ENCODE measurements at regions not wholly inside any gene's neighbourhood (a gene's known extent, or its start where the extent isn't known, plus 50 kb on each side); places are given as distances from the start of the nearest gene placed in this dataset.

DNA sequence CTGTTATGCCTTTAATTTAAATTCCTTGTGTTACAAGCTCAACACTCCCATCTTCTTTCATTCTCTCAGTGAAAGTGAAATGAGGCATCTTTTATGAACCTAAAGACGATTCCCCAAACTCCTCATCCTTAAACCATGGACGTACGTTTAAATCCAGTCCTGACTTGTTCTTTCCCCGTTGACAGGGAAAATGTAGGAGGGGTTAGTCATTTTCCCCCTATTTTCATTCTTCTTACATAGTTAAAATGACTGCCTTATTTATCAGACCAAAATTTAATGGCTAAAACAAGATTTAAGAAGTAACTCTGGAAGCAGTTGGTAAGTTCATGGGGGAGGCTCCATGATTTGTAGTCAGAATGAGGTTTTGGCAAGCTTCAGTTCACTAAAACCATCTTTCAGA is 134.9 kb downstream of the KCNA5 start:
- TF ChIP-seq, protein P1, sequence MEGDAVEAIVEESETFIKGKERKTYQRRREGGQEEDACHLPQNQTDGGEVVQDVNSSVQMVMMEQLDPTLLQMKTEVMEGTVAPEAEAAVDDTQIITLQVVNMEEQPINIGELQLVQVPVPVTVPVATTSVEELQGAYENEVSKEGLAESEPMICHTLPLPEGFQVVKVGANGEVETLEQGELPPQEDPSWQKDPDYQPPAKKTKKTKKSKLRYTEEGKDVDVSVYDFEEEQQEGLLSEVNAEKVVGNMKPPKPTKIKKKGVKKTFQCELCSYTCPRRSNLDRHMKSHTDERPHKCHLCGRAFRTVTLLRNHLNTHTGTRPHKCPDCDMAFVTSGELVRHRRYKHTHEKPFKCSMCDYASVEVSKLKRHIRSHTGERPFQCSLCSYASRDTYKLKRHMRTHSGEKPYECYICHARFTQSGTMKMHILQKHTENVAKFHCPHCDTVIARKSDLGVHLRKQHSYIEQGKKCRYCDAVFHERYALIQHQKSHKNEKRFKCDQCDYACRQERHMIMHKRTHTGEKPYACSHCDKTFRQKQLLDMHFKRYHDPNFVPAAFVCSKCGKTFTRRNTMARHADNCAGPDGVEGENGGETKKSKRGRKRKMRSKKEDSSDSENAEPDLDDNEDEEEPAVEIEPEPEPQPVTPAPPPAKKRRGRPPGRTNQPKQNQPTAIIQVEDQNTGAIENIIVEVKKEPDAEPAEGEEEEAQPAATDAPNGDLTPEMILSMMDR (IDR thresholded peaks at IDR 0.05; ENCODE audit: insufficient read depth, low read length, poor library complexity, severe bottlenecking) = no peak
- H3K27me3 ChIP-seq (replicated peaks; ENCODE audit: control insufficient read depth, insufficient read depth, low read length) = no peaks in the 10 kb centered on the region; the same call in 1 of the 2 replicates
- no peak overlapping the region for H3K4me3 ChIP-seq (replicated peaks; ENCODE audit: low read depth, low read length)
- DNase-seq (ENCODE audit: extremely low read depth, insufficient read length) = no peak
- no peaks in the 10 kb centered on the region for H3K36me3 ChIP-seq (ENCODE audit: control insufficient read depth, insufficient read depth, low read length)

DNA sequence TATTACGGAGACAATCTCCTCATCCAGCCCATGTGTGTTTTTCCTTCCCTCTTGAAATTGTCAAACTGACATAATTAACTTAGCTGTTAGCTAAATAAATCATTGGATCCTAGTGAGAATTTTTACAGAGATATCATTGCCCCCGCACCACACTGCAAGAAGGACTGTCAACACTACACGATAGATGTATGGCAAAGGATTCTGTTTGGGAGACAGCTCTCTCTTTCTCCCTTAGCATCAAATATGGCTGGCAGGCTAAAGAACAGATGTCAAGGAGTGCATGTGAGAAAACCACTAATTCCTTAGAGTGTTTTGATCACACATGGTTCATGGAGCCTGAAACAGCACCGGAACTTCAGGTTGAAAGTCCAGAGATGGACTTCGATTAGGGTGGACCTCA is 136.8 kb downstream of the KCNA5 start:
- TF ChIP-seq, protein P1 (IDR thresholded peaks at IDR 0.05; ENCODE audit: insufficient read depth, low read length, poor library complexity, severe bottlenecking) = no peak
- Histone ChIP-seq H3K4me3 (replicated peaks; ENCODE audit: low read depth, low read length) (no peak overlapping the region), H3K27me3 (replicated peaks; ENCODE audit: control insufficient read depth, insufficient read depth, low read length) (no peaks in the 10 kb centered on the region; the same call in 1 of the 2 replicates), H3K36me3 (ENCODE audit: control insufficient read depth, insufficient read depth, low read length) (no peaks in the 10 kb centered on the region)
- no peak for DNase-seq (ENCODE audit: extremely low read depth, insufficient read length)

DNA sequence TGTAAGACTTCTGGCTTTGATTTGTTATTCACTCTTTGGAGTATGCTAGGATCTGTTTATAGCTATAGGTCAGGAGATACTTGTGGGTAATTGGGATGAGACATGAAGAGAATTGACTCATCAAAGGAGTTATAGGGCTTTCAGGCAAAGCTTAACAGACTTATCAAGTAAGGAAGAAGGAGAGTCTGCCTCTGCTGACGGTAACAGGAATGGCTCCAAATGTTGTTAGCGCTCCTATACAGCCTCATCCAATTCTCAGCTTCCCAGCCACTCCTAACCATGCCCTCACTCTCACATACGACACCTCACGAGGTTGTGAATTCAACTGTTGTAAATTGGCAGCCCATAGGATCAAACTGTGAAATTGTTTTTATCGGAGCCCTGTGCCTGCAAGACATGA is 140.5 kb downstream of the KCNA5 start:
- TF ChIP-seq, protein P1 (IDR thresholded peaks at IDR 0.05; ENCODE audit: insufficient read depth, low read length, poor library complexity, severe bottlenecking) = no peak
- Histone ChIP-seq H3K36me3 (ENCODE audit: control insufficient read depth, insufficient read depth, low read length) (no peaks in the 10 kb centered on the region), H3K27me3 (replicated peaks; ENCODE audit: control insufficient read depth, insufficient read depth, low read length) (no peaks in the 10 kb centered on the region; the same call in 1 of the 2 replicates), H3K4me3 (replicated peaks; ENCODE audit: low read depth, low read length) (no peak overlapping the region)
- DNase-seq (ENCODE audit: extremely low read depth, insufficient read length) = no peak

DNA sequence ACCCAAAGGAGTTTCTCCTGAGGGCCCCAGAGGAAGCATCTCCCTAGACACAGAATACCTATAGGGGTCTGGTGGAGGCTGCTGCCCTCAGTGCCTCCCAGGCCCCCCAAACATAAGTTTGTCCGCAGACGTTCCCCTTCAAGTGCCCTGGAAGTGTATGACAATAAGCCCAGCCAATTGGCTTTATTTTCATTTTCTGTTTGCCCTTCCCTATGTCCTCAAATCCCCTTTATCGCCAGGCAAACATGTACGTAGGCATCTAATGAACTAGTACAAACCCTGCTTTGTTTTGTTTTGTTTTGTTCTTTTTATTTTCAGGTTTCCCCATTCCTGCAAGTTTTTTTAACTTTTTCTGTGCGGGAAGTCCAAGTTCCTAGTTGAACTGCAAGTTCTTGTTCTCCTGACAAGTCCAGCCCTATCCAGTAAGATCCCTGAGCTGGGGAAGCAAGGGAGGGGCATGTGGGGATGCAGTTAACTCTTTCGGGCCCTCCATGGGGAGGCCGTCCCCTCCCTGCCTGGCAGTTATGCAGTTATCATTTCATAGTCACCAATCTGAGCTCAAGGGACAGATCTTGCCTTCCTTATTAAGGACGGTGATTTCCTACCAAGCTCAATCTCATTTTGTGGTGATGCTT is 141.9 kb downstream of the KCNA5 start:
- H3K4me3 ChIP-seq (replicated peaks; ENCODE audit: low read depth, low read length) = no peak overlapping the region
- no peaks in the 10 kb centered on the region; the same call in 1 of the 2 replicates for H3K27me3 ChIP-seq (replicated peaks; ENCODE audit: control insufficient read depth, insufficient read depth, low read length)
- no peaks in the 10 kb centered on the region for H3K36me3 ChIP-seq (ENCODE audit: control insufficient read depth, insufficient read depth, low read length)
- DNase-seq (ENCODE audit: extremely low read depth, insufficient read length) = no peak
- TF ChIP-seq, protein P1 (IDR thresholded peaks at IDR 0.05; ENCODE audit: insufficient read depth, low read length, poor library complexity, severe bottlenecking) = no peak

DNA sequence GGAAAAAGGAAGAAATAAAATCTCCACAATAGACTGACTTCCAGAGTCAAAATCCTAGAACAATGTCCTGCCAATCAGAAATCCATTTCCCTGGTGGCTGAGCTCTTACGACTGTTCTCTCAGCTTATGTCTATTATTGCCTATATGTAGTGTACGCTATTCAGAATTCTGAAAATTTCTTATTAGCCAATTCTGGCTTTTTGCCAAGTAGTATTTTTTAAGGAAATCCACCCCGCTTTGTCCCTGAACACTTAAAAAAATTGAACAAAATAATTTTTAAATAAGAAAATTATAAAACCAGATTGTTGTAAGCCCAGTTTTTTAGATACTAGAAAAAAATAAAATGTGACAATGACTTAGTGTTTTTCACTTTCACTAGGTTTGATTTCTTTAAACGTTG is 143.0 kb downstream of the KCNA5 start:
- no peak overlapping the region for H3K4me3 ChIP-seq (replicated peaks; ENCODE audit: low read depth, low read length)
- no peaks in the 10 kb centered on the region; the same call in 1 of the 2 replicates for H3K27me3 ChIP-seq (replicated peaks; ENCODE audit: control insufficient read depth, insufficient read depth, low read length)
- TF ChIP-seq, protein P1 (IDR thresholded peaks at IDR 0.05; ENCODE audit: insufficient read depth, low read length, poor library complexity, severe bottlenecking) = no peak
- no peaks in the 10 kb centered on the region for H3K36me3 ChIP-seq (ENCODE audit: control insufficient read depth, insufficient read depth, low read length)
- no peak for DNase-seq (ENCODE audit: extremely low read depth, insufficient read length)

DNA sequence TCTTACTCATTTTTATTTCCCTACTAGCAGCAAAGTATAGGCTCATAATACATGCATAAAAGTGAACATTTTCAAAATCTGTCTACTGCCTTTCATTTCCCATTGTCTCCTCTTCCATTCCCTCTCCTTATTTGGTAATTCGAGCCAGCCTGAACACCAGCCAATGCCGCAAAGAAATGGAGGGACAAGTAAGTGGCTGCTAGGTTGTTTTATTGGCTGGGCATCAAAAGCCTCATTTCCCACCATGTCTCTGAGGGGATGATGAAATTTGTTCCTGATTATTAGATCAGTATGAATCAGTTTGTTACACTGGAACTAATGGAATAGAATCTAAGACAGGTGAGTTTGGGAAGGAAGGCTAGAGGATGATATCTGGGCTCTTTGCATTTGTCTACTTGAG is 143.5 kb downstream of the KCNA5 start:
- no peak for DNase-seq (ENCODE audit: extremely low read depth, insufficient read length)
- TF ChIP-seq, protein P1 (IDR thresholded peaks at IDR 0.05; ENCODE audit: insufficient read depth, low read length, poor library complexity, severe bottlenecking) = no peak
- H3K4me3 ChIP-seq (replicated peaks; ENCODE audit: low read depth, low read length) = no peak overlapping the region
- H3K36me3 ChIP-seq (ENCODE audit: control insufficient read depth, insufficient read depth, low read length) = no peaks in the 10 kb centered on the region
- H3K27me3 ChIP-seq (replicated peaks; ENCODE audit: control insufficient read depth, insufficient read depth, low read length) = no peaks in the 10 kb centered on the region; the same call in 1 of the 2 replicates

All from GM06990 (cell line).